ENCODE measurements at regions not wholly inside any gene's neighbourhood (a gene's known extent, or its start where the extent isn't known, plus 50 kb on each side); places are given as distances from the start of the nearest gene placed in this dataset.

- no peak for DNase-seq (ENCODE audit: low read depth)
- H3K4me3 ChIP-seq (ENCODE audit: low read depth, low read length): no peak overlapping the region
- TF ChIP-seq CTCF (conservative IDR thresholded peaks at IDR 0.05; ENCODE audit: low read depth, low read length): no peak
Measured at GRCh38 chr3:64426551-64426950, 201.3 kb upstream of the PRICKLE2 start.

GRCh38 chr3:64422932-64423331 lies 197.7 kb upstream of the PRICKLE2 start:
- H3K4me3 ChIP-seq (ENCODE audit: low read depth, low read length): no peak overlapping the region
- DNase-seq (ENCODE audit: low read depth): no peak
- no peak for TF ChIP-seq CTCF (conservative IDR thresholded peaks at IDR 0.05; ENCODE audit: low read depth, low read length)

GRCh38 chr3:64422192-64422591 lies 196.9 kb upstream of the PRICKLE2 start:
- no peak for DNase-seq (ENCODE audit: low read depth)
- no peak for TF ChIP-seq CTCF (conservative IDR thresholded peaks at IDR 0.05; ENCODE audit: low read depth, low read length)
- no peak overlapping the region for H3K4me3 ChIP-seq (ENCODE audit: low read depth, low read length)

- DNase-seq (ENCODE audit: low read depth): no peak
- TF ChIP-seq CTCF (conservative IDR thresholded peaks at IDR 0.05; ENCODE audit: low read depth, low read length): no peak
- no peak overlapping the region for H3K4me3 ChIP-seq (ENCODE audit: low read depth, low read length)
Measured at GRCh38 chr3:64417816-64418215, 192.6 kb upstream of the PRICKLE2 start.

- no peak for TF ChIP-seq CTCF (conservative IDR thresholded peaks at IDR 0.05; ENCODE audit: low read depth, low read length)
- no peak overlapping the region for H3K4me3 ChIP-seq (ENCODE audit: low read depth, low read length)
- no peak for DNase-seq (ENCODE audit: low read depth)
Measured at GRCh38 chr3:64414043-64414442, 188.8 kb upstream of the PRICKLE2 start.

GRCh38 chr3:64411101-64411500 lies 185.8 kb upstream of the PRICKLE2 start:
- no peak overlapping the region for H3K4me3 ChIP-seq (ENCODE audit: low read depth, low read length)
- DNase-seq (ENCODE audit: low read depth): no peak
- no peak for TF ChIP-seq CTCF (conservative IDR thresholded peaks at IDR 0.05; ENCODE audit: low read depth, low read length)

GRCh38 chr3:64410226-64410625 lies 185.0 kb upstream of the PRICKLE2 start:
- TF ChIP-seq CTCF (conservative IDR thresholded peaks at IDR 0.05; ENCODE audit: low read depth, low read length): no peak
- no peak overlapping the region for H3K4me3 ChIP-seq (ENCODE audit: low read depth, low read length)
- no peak for DNase-seq (ENCODE audit: low read depth)

All from epithelial cell of proximal tubule (primary cell).